Hepatocyte (in vitro differentiated cells): ENCODE measurements at regions not wholly inside any gene's neighbourhood (a gene's known extent, or its start where the extent isn't known, plus 50 kb on each side); places are given as distances from the start of the nearest gene placed in this dataset.

Experiments used
- EZH2 ChIP-seq: fragments of 200-600 bp; sonication (generic); IDR thresholded peaks from 2 replicates; pipeline ENCODE4 v1.6.1; 2016; ENCODE audit warnings: antibody characterized with exemption, mild to moderate bottlenecking, borderline replicate concordance
- EZH2phosphoT487 ChIP-seq: fragments of 200-600 bp; sonication (generic); IDR thresholded peaks from one replicate; pipeline ENCODE4 v1.6.1; 2018; ENCODE audit warnings: antibody characterized with exemption, mild to moderate bottlenecking, low read depth, moderate library complexity; ENCODE audit not compliant: unreplicated experiment, severe bottlenecking
- TF ChIP-seq, protein P1 (sequence below): fragments of 200-600 bp; sonication (generic); IDR thresholded peaks from 2 replicates; pipeline ENCODE4 v1.5.1; 2016; ENCODE audit warnings: antibody characterized with exemption, mild to moderate bottlenecking; ENCODE audit not compliant: poor library complexity

DNA sequence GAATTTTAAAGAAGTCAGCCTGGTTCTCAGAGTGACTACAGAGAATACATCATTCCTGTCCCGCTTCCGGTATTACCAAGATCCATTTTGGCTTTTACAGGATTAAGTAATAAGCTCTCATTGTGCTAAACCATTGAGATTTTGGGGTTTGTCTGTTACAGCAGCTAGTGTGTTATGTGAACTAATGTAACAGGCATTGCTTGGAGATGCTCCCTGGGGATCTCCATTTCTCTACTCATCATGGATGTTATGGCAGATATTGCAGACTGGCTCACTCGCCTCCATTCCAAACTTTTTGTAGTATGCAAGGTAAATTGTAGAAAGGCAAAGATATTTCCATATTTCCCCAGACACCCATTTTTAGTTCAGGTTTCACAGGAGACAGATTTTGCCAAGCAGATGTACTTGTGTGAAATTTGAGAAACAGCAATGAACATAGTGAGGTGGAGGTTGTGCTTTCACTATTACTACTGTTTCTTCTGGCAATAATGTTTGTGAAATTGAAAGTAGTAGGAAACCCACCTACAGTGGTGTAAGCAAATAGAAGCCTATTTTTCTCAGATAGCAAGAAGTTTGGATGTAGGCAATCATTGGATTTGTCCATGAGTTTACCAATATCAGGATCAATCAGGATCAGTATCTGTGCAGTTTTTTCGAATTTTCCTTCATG lies 177.1 kb upstream of the GALNT15 start:
- TF ChIP-seq, protein P1, sequence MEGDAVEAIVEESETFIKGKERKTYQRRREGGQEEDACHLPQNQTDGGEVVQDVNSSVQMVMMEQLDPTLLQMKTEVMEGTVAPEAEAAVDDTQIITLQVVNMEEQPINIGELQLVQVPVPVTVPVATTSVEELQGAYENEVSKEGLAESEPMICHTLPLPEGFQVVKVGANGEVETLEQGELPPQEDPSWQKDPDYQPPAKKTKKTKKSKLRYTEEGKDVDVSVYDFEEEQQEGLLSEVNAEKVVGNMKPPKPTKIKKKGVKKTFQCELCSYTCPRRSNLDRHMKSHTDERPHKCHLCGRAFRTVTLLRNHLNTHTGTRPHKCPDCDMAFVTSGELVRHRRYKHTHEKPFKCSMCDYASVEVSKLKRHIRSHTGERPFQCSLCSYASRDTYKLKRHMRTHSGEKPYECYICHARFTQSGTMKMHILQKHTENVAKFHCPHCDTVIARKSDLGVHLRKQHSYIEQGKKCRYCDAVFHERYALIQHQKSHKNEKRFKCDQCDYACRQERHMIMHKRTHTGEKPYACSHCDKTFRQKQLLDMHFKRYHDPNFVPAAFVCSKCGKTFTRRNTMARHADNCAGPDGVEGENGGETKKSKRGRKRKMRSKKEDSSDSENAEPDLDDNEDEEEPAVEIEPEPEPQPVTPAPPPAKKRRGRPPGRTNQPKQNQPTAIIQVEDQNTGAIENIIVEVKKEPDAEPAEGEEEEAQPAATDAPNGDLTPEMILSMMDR = no peak
- TF ChIP-seq EZH2phosphoT487 (no peak), EZH2 (no peak)
